ENCODE measurements at regions not wholly inside any gene's neighbourhood (a gene's known extent, or its start where the extent isn't known, plus 50 kb on each side); places are given as distances from the start of the nearest gene placed in this dataset.

GRCh38 chr20:22921595-22922421, 113.3 kb upstream of the SSTR4 start:
- ChIA-PET CTCF (interaction anchor here (1.3 kb wide), 1 partner anchor 8 kb away, joined by 3 read pairs; no protein-coding TSS in a partner anchor), POLR2A (no interaction called here)
- no peak for DNase-seq (ENCODE audit: extremely low spot score)
- no peak for TF ChIP-seq CTCF (IDR thresholded peaks at IDR 0.05; ENCODE audit: control extremely low read depth, extremely low read depth, low read depth, missing control alignments)

GRCh38 chr20:22922987-22923386, 112.1 kb upstream of the SSTR4 start:
- ChIA-PET POLR2A (no interaction called here), CTCF (no interaction called here)
- TF ChIP-seq CTCF (IDR thresholded peaks at IDR 0.05; ENCODE audit: control extremely low read depth, extremely low read depth, low read depth, missing control alignments): no peak
- DNase-seq (ENCODE audit: extremely low spot score): no peak

- no peak for TF ChIP-seq CTCF (IDR thresholded peaks at IDR 0.05; ENCODE audit: control extremely low read depth, extremely low read depth, low read depth, missing control alignments)
- ChIA-PET CTCF (no interaction called here), POLR2A (no interaction called here)
- no peak for DNase-seq (ENCODE audit: extremely low spot score)
Observed at GRCh38 chr20:22924046-22924737, 110.9 kb upstream of the SSTR4 start.

- no peak for DNase-seq (ENCODE audit: extremely low spot score)
- ChIA-PET CTCF (no interaction called here), POLR2A (no interaction called here)
- no peak for TF ChIP-seq CTCF (IDR thresholded peaks at IDR 0.05; ENCODE audit: control extremely low read depth, extremely low read depth, low read depth, missing control alignments)
Observed at GRCh38 chr20:22924949-22925612, 110.0 kb upstream of the SSTR4 start.

GRCh38 chr20:22925613-22925983, 109.5 kb upstream of the SSTR4 start:
- CTCF ChIA-PET: no interaction called here
- POLR2A ChIA-PET: no interaction called here
- TF ChIP-seq CTCF (IDR thresholded peaks at IDR 0.05; ENCODE audit: control extremely low read depth, extremely low read depth, low read depth, missing control alignments): no peak
- DNase-seq (ENCODE audit: extremely low spot score): no peak

- POLR2A ChIA-PET: no interaction called here
- no peak for DNase-seq (ENCODE audit: extremely low spot score)
- TF ChIP-seq CTCF (IDR thresholded peaks at IDR 0.05; ENCODE audit: control extremely low read depth, extremely low read depth, low read depth, missing control alignments): no peak
- CTCF ChIA-PET: no interaction called here
Observed at GRCh38 chr20:22927537-22927936, 107.6 kb upstream of the SSTR4 start.

All from GM10248 (cell line).